ENCODE measurements at regions not wholly inside any gene's neighbourhood (a gene's known extent, or its start where the extent isn't known, plus 50 kb on each side); places are given as distances from the start of the nearest gene placed in this dataset.

DNA sequence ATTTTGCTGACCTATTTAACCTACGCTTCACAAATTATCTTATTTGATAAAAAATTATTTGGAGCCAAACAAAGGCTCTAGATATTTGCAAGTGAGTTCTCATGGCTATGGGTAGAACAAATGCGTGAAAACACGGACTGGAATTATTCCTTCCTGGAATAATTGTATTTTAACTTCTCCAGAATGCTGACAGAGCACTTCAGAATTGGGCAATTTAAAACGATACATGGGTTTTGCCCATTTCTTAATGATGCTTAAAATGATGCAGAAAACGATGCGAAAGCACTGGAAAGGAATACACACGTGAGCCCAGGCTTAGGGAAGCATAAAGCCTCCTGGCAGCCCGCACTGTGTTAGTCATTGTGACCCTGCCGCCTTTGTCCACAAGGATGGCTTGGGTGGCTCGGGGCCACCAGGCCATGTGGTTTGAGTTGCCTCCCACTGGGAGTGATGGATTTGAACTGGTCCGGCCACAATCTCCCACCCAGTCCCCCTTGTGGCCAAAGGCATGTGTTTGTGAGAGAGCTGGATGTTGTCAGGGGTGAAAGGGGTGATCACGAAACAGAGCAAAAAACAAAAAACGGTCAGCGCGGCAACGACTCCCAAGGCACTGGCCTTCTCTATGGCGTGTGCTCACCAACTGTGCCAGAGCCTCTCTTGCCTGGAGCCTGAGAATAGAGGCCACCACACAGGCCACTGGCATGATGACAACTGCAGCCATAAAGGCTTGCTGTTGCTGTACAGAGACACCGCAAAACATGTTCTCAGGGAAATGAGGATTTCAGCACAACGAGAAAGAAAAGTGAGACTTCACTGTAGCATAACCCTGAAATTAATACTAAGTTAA lies 234.2 kb upstream of the ADAMTS16 start:
- no peak overlapping the region for H3K4me3 Mint-ChIP-seq
- H3K4me1 Mint-ChIP-seq, result no peaks in the 10 kb centered on the region
- TF ChIP-seq EZH2 (IDR thresholded peaks at IDR 0.05; ENCODE audit: borderline replicate concordance, insufficient read depth, low read depth, low read length, poor library complexity, severe bottlenecking), result no peak
- TF ChIP-seq, protein P1, sequence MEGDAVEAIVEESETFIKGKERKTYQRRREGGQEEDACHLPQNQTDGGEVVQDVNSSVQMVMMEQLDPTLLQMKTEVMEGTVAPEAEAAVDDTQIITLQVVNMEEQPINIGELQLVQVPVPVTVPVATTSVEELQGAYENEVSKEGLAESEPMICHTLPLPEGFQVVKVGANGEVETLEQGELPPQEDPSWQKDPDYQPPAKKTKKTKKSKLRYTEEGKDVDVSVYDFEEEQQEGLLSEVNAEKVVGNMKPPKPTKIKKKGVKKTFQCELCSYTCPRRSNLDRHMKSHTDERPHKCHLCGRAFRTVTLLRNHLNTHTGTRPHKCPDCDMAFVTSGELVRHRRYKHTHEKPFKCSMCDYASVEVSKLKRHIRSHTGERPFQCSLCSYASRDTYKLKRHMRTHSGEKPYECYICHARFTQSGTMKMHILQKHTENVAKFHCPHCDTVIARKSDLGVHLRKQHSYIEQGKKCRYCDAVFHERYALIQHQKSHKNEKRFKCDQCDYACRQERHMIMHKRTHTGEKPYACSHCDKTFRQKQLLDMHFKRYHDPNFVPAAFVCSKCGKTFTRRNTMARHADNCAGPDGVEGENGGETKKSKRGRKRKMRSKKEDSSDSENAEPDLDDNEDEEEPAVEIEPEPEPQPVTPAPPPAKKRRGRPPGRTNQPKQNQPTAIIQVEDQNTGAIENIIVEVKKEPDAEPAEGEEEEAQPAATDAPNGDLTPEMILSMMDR (IDR thresholded peaks at IDR 0.05), result no peak
- intact Hi-C loops (cut with micrococcal nuclease), result no loop called here
- Histone ChIP-seq H3K36me3 (replicated peaks in 1 of 2; ENCODE audit: control extremely low read depth in 1 of 2, control insufficient read depth in 1 of 2, extremely low read depth in 1 of 2, insufficient read depth in 2 of 2, low read length in 1 of 2) (no peaks in the 10 kb centered on the region), H4K20me1 (ENCODE audit: control insufficient read depth, insufficient read depth, low read length, poor library complexity, severe bottlenecking) (no peaks in the 10 kb centered on the region), H3K27me3 (replicated peaks in 1 of 4; ENCODE audit: control extremely low read depth in 1 of 4, control insufficient read depth in 3 of 4, insufficient read depth in 4 of 4, low read length in 3 of 4) (no peaks in the 10 kb centered on the region), H3K79me2 (ENCODE audit: control insufficient read depth, insufficient read depth, low read length) (no peaks in the 10 kb centered on the region), H3K9me3 (ENCODE audit: control extremely low read depth in 1 of 3, control insufficient read depth in 2 of 3, insufficient read depth in 1 of 3, low read length in 2 of 3) (peaks cover 0 to 11% (median 0%) of the 10 kb centered on the region in 3 donors), H3K4me1 (ENCODE audit: control insufficient read depth in 2 of 2, insufficient read depth in 2 of 2, low read length in 2 of 2) (no peaks in the 10 kb centered on the region), H3K9ac (ENCODE audit: low read length) (no peak overlapping the region), H3K27ac (ENCODE audit: low read length in 2 of 2) (no peak overlapping the region), H3K4me2 (replicated peaks; ENCODE audit: low read depth, low read length, poor library complexity, severe bottlenecking) (no peak overlapping the region), H3K4me3 (ENCODE audit: control extremely low read depth in 1 of 5, extremely low read depth in 1 of 5, insufficient read depth in 1 of 5, low read depth in 2 of 5, low read length in 4 of 5) (no peak overlapping the region), H2AFZ (ENCODE audit: insufficient read depth, low read depth, low read length, poor library complexity, severe bottlenecking) (no peak overlapping the region)
- POLR2A ChIA-PET, result no interaction called here
- H3K9me3 Mint-ChIP-seq (ENCODE audit: insufficient read depth), result no peaks in the 10 kb centered on the region
- no peaks in the 10 kb centered on the region for H3K27me3 Mint-ChIP-seq
- no peak for DNase-seq
- CTCF ChIA-PET, result no interaction called here
- ATAC-seq (ENCODE audit: low read depth), result no peak
- H3K27ac Mint-ChIP-seq, result no peak overlapping the region
- WGBS (ENCODE audit: insufficient coverage), result 87% methylated on average over 17 of the region's 19 CpGs

DNA sequence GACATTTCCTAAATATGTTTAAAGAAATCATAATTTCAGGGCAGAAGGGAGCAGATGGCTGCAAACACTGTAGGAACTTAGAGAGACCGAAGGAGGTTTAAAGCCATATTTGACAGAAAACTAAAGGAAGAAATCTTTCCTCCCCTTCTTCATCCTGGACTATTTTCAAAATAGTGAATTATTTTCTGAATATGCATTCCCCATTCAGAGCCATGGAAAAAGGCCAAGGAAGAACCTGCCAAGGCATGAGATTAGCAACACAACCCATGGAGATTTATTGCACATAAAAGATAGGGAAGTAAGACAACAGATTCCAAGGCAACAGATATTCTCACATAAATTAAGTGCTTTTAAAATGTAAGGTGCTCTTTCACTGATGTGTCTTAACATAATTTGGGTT lies 233.3 kb upstream of the ADAMTS16 start:
- DNase-seq (no peak), ATAC-seq (ENCODE audit: low read depth) (no peak)
- H3K9me3 ChIP-seq (ENCODE audit: control extremely low read depth in 1 of 3, control insufficient read depth in 2 of 3, insufficient read depth in 1 of 3, low read length in 2 of 3), result peaks cover 0 to 11% (median 0%) of the 10 kb centered on the region in 3 donors
- no peaks in the 10 kb centered on the region for H4K20me1 ChIP-seq (ENCODE audit: control insufficient read depth, insufficient read depth, low read length, poor library complexity, severe bottlenecking)
- intact Hi-C loops (cut with micrococcal nuclease), result no loop called here
- H3K27me3 Mint-ChIP-seq, result no peaks in the 10 kb centered on the region
- no CpG with 5 or more reads among the region's 1 CpG for WGBS (ENCODE audit: insufficient coverage)
- POLR2A ChIA-PET, result no interaction called here
- no peaks in the 10 kb centered on the region for H3K9me3 Mint-ChIP-seq (ENCODE audit: insufficient read depth)
- H3K4me1 Mint-ChIP-seq, result no peaks in the 10 kb centered on the region
- TF ChIP-seq EZH2 (IDR thresholded peaks at IDR 0.05; ENCODE audit: borderline replicate concordance, insufficient read depth, low read depth, low read length, poor library complexity, severe bottlenecking), result no peak
- TF ChIP-seq, protein P1 (IDR thresholded peaks at IDR 0.05), result no peak
- CTCF ChIA-PET, result no interaction called here
- H2AFZ ChIP-seq (ENCODE audit: insufficient read depth, low read depth, low read length, poor library complexity, severe bottlenecking), result no peak overlapping the region
- H3K4me2 ChIP-seq (replicated peaks; ENCODE audit: low read depth, low read length, poor library complexity, severe bottlenecking), result no peak overlapping the region
- no peak overlapping the region for H3K27ac ChIP-seq (ENCODE audit: low read length in 2 of 2)
- no peaks in the 10 kb centered on the region for H3K79me2 ChIP-seq (ENCODE audit: control insufficient read depth, insufficient read depth, low read length)
- H3K4me3 ChIP-seq (ENCODE audit: control extremely low read depth in 1 of 5, extremely low read depth in 1 of 5, insufficient read depth in 1 of 5, low read depth in 2 of 5, low read length in 4 of 5), result no peak overlapping the region
- no peaks in the 10 kb centered on the region for H3K4me1 ChIP-seq (ENCODE audit: control insufficient read depth in 2 of 2, insufficient read depth in 2 of 2, low read length in 2 of 2)
- H3K36me3 ChIP-seq (replicated peaks in 1 of 2; ENCODE audit: control extremely low read depth in 1 of 2, control insufficient read depth in 1 of 2, extremely low read depth in 1 of 2, insufficient read depth in 2 of 2, low read length in 1 of 2), result no peaks in the 10 kb centered on the region
- H3K9ac ChIP-seq (ENCODE audit: low read length), result no peak overlapping the region
- no peak overlapping the region for H3K27ac Mint-ChIP-seq
- H3K4me3 Mint-ChIP-seq, result no peak overlapping the region
- no peaks in the 10 kb centered on the region for H3K27me3 ChIP-seq (replicated peaks in 1 of 4; ENCODE audit: control extremely low read depth in 1 of 4, control insufficient read depth in 3 of 4, insufficient read depth in 4 of 4, low read length in 3 of 4)
